Large intestine (tissue), 3 donors: ENCODE measurements at regions not wholly inside any gene's neighbourhood (a gene's known extent, or its start where the extent isn't known, plus 50 kb on each side); places are given as distances from the start of the nearest gene placed in this dataset.
A peak's percentile ranks its signal among the peaks of the same experiment; 100 is the strongest.

Experiments
- DNase-seq, 2 donors: peaks; one replicate each; pipeline versions ENCODE4 v3.0.0 to v3.0.0-alpha.2; 2013
- H3K27ac ChIP-seq: one replicate; pipeline ENCODE4 v1.5.1; 2013; ENCODE audit warnings: low read length
- H3K27me3 ChIP-seq: 2 replicates; pipeline ENCODE4 v1.6.1; 2013; ENCODE audit warnings: low read length; ENCODE audit not compliant: control insufficient read depth, insufficient read depth
- H3K36me3 ChIP-seq: 2 replicates; pipeline ENCODE4 v1.6.1; 2013; ENCODE audit warnings: low read length; ENCODE audit not compliant: control insufficient read depth, insufficient read depth
- H3K4me1 ChIP-seq: one replicate; pipeline ENCODE4 v1.6.1; 2013; ENCODE audit warnings: low read length; ENCODE audit not compliant: control insufficient read depth, insufficient read depth
- H3K4me3 ChIP-seq: one replicate; pipeline ENCODE4 v1.5.1; 2013; ENCODE audit warnings: low read length
- H3K9me3 ChIP-seq: one replicate; pipeline ENCODE4 v1.6.1; 2013; ENCODE audit warnings: mild to moderate bottlenecking, low read depth, low read length, moderate library complexity; ENCODE audit not compliant: control insufficient read depth
- WGBS: methylation state at CpG from one replicate; pipeline ENCODE4 v1.1.5; 2013; ENCODE audit warnings: low lambda C conversion rate; ENCODE audit not compliant: insufficient coverage; 5-methylcytosine and 5-hydroxymethylcytosine counted together

DNA sequence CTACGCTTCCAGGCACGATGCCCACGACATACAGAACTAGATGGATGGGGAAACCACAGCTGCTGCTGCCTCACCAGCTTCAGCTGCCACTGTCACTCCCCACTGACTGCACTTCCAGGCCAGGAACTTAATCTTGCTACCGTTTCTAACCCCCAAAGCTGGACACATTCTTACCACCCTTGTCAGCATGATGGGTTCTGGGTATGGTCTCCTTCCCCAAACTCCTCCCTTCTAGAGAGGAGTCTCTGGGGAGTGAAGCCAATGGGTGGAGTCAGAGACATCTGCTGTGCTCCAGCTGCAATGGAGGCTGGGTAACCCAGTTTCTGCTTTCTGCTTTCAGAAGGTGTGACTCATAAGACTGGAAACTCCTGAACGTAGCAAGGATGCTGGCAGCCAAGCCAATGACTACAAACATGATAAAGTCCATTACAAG is 87.0 kb upstream of the THY1 start:
- no peaks in the 10 kb centered on the region for H3K9me3 ChIP-seq
- no peak for DNase-seq
- no peaks in the 10 kb centered on the region for H3K36me3 ChIP-seq
- no CpG with 5 or more reads among the region's 5 CpGs for WGBS
- H3K4me3 ChIP-seq, result no peak overlapping the region
- H3K4me1 ChIP-seq, result no peaks in the 10 kb centered on the region
- no peak overlapping the region for H3K27ac ChIP-seq
- H3K27me3 ChIP-seq, result peaks cover 20% of the 10 kb centered on the region

DNA sequence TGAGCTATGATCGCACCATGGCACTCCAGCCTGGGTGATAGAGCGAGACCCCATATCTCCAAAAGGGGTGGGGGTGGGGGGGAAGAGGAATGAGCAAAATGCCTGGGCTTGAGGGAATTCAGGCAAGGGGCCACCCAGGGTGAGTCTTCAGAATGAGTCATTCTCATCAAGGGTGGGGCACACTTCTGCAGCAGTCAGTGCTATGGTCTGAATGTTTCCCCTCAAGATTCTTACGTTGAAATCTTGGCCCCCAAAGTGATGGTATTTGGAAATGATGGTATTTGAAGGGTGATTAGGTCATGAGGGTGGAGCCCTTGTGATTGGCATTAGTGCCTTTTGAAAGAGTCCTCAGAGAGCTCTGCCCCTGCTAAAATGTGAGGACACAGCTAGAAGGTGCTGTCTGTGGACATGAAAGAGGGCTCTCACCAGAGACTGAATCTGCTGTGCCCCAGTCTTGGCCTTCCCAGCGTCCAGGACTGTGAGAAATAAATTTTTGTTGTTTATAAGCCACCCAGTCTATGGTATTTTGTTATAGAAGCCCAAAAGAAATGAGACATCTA is 86.4 kb upstream of the THY1 start:
- Histone ChIP-seq H3K27me3 (peaks cover 18% of the 10 kb centered on the region), H3K9me3 (no peaks in the 10 kb centered on the region), H3K27ac (no peak overlapping the region), H3K4me3 (no peak overlapping the region), H3K36me3 (no peaks in the 10 kb centered on the region), H3K4me1 (no peaks in the 10 kb centered on the region)
- no peak for DNase-seq
- whole genome bisulfite sequencing, result no CpG with 5 or more reads among the region's 4 CpGs

DNA sequence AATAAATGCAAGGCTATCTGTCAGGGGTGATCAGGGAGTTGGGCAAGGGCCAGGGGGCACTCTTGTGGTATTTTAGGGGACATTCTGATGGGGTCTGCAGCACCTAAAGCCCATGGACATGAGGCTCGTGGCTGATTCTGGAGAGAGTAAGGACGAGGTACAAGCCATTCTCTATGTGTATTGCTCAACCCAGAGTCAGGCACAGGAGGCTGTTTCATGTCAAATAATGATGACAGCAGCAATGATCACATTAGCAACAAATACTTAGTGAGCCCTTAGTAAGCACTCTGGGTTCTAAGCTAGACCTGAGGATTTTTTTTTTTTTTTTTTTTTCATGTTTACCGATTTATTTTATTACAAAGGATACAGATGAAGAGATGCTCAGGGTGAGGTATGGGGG is 83.5 kb upstream of the THY1 start:
- WGBS, result no CpG with 5 or more reads among the region's 3 CpGs
- Histone ChIP-seq H3K27ac (no peak overlapping the region), H3K36me3 (no peaks in the 10 kb centered on the region)

DNA sequence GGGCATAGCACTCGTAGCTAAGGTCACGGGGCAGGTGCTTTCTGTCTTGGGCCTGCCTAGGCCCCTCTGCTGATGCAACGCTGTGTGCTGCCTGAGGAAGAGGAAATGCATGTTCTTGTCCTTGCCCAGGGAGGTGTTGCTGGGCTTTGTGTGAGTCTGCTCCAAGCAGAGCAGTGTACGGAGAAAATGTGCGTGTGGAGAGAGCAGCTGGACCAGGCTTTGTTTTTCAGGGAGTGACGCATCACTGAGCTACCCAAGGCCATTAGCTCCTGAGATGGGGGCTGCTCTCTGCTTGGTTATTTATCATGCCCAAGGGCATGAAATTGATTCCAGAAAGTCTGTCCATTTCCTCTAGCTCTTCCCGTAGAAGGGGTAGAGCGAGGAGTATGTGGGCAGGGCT is 82.9 kb upstream of the THY1 start:
- Histone ChIP-seq H3K27ac (no peak overlapping the region), H3K4me3 (no peak overlapping the region), H3K4me1 (no peaks in the 10 kb centered on the region), H3K27me3 (peaks cover 22% of the 10 kb centered on the region), H3K36me3 (no peaks in the 10 kb centered on the region), H3K9me3 (no peaks in the 10 kb centered on the region)
- WGBS, result no CpG with 5 or more reads among the region's 8 CpGs
- DNase-seq, result no peak

More for the DNA sequence above, 83.5 kb upstream of the THY1 start:
- no peak overlapping the region for H3K4me3 ChIP-seq
- H3K9me3 ChIP-seq, result no peaks in the 10 kb centered on the region
- no peak for DNase-seq
- H3K27me3 ChIP-seq, result peaks cover 21% of the 10 kb centered on the region
- no peaks in the 10 kb centered on the region for H3K4me1 ChIP-seq

DNA sequence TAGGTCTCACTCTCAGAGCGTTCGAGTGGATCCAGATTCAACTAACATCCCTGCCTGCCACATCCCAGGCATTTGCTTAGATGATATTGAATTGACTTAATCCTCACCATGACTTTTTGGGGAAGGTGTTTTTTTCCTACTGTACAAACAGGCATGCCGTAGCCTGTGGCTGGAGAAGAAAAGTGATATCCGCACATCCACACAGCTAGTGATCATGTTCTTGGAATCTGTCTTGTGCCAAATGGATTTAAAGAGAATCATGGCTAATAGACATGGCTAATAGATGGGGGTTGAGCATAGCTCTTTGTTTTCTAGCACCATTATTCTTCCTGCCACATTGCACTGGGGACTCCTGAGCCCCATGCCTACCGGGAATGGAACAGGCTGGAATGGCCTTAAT is 82.1 kb upstream of the THY1 start:
- DNase-seq, result no peak
- peaks cover 28% of the 10 kb centered on the region for H3K27me3 ChIP-seq
- H3K9me3 ChIP-seq, result no peaks in the 10 kb centered on the region
- H3K36me3 ChIP-seq, result no peaks in the 10 kb centered on the region
- WGBS, result no CpG with 5 or more reads among the region's 5 CpGs
- no peaks in the 10 kb centered on the region for H3K4me1 ChIP-seq
- no peak overlapping the region for H3K4me3 ChIP-seq
- no peak overlapping the region for H3K27ac ChIP-seq

DNA sequence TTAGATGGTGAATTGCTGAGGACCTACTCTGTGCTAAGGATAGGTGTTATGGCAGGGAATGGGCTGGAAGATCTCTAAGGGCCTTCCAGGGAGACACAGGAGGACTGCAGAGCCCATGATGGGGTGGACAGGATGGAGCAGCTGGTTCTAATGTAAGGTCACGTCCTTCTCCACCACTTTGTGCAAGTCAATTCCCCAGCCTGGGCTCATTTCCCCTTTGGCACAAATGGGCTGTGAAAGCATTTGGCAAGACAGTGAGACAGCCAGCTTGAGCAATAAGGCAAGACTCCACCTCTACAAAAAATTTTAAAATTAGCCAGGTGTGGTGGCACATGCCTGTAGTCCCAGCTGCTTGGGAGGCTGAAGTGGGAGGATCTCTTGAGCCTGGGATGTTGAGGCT is 81.4 kb upstream of the THY1 start:
- Histone ChIP-seq H3K27ac (no peak overlapping the region), H3K4me1 (no peaks in the 10 kb centered on the region), H3K9me3 (no peaks in the 10 kb centered on the region), H3K4me3 (no peak overlapping the region), H3K36me3 (no peaks in the 10 kb centered on the region), H3K27me3 (peaks cover 30% of the 10 kb centered on the region)
- DNase-seq, result no peak
- WGBS, result no CpG with 5 or more reads among the region's 1 CpG

DNA sequence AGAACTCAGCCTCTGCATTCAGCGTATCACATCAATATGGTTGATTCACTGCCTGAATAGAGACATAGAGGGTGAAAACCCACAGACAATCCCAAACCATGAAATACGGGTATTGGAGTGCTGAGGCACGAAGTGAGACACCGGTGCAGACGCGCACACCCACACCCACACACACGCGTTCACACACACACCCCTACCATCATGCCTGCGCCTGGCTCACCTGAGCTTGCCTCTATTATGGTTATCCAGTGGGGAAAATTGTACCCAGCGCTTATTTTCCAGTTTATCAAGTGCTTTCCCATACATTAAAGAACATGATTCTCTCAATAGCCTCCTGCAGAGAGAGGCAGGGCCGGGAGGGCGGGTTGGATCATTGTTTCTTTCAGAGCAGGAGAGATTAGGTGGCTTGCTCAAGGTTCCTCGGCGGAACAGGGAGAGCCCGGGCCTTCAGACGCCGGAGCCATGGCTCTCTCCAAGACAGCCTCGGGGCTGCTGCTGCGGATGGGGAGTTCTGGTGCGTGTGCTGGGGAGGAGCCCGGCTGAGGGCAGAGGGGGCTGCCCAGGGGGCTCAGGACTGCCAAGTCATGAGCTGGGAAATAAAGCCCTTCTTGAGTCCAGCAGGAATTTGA is 78.9 kb upstream of the THY1 start:
- H3K4me1 ChIP-seq, result no peaks in the 10 kb centered on the region
- H3K36me3 ChIP-seq, result no peaks in the 10 kb centered on the region
- no peak overlapping the region for H3K27ac ChIP-seq
- no peaks in the 10 kb centered on the region for H3K9me3 ChIP-seq
- H3K27me3 ChIP-seq, result peaks cover 46% of the 10 kb centered on the region
- no peak overlapping the region for H3K4me3 ChIP-seq
- WGBS, result no CpG with 5 or more reads among the region's 21 CpGs
- no peak for DNase-seq

DNA sequence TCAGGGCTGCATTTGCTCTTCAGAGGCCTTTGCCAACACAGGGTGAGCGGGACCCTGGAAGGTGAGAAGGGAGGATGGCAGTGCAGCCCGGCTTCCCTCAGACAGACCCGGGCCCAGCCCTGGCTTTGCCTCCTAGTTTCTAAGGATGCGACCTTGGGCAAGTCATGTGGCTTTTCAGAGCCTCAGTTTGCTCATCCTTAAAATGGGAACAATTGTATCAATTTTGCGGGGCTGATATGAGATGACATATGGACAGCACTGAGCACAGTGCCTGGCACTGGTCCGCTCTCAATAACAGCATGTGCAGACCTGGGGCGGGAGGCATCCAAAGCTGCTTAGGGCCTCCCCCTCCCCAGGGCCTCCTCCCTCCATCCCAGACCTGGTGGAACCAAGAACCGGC is 74.7 kb upstream of the THY1 start:
- no peaks in the 10 kb centered on the region for H3K36me3 ChIP-seq
- no peaks in the 10 kb centered on the region for H3K9me3 ChIP-seq
- H3K27me3 ChIP-seq, result peaks cover 39% of the 10 kb centered on the region
- H3K27ac ChIP-seq, result no peak overlapping the region
- no peaks in the 10 kb centered on the region for H3K4me1 ChIP-seq
- no peak overlapping the region for H3K4me3 ChIP-seq
- no peak for DNase-seq
- WGBS, result no CpG with 5 or more reads among the region's 8 CpGs

DNA sequence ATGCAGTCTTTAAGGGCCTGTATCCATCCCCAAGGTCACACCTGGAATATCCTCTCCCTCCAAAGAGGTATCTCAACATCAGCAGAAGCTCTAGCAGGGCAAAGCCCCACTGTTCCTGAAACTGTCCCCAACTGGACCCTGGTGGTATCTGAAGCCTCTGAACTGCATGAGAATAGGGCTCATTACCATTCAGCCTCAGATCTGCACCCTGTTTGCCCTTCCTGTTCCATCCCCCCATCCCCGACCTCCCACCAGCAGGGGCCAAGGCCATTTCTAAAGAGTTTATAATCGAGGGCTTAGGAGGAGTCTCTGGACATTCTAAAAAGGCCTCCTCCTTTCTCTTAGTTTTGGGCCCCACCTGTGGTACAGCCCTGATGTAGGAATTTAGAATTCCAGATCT is 74.0 kb upstream of the THY1 start:
- H3K4me1 ChIP-seq, result no peaks in the 10 kb centered on the region
- no peaks in the 10 kb centered on the region for H3K36me3 ChIP-seq
- H3K4me3 ChIP-seq, result no peak overlapping the region
- no peak for DNase-seq
- no peak overlapping the region for H3K27ac ChIP-seq
- WGBS, result no CpG with 5 or more reads among the region's 2 CpGs
- peaks cover 33% of the 10 kb centered on the region for H3K27me3 ChIP-seq
- no peaks in the 10 kb centered on the region for H3K9me3 ChIP-seq

DNA sequence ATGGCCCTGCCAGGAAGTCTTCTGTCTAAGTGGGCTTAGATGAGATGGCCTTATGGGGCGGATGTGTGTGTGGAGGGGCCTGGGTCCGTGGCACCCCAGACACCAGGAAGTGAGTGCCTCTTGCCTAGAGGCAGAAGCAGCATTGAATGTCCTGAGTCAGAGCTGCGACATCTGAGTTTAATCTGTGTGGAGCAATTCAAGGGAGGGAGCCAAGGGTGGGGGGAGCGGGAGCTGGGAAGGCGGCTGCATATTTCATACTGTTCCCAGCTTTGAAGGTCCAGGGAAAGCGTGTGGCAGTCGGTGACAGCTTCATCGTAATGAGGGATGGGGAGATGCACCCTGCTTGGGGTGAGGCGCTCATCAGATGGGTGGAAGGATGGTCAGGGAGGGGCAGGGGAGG is 73.5 kb upstream of the THY1 start:
- Histone ChIP-seq H3K27me3 (peaks cover 28% of the 10 kb centered on the region), H3K27ac (no peak overlapping the region), H3K4me1 (no peaks in the 10 kb centered on the region), H3K4me3 (no peak overlapping the region), H3K36me3 (no peaks in the 10 kb centered on the region), H3K9me3 (no peaks in the 10 kb centered on the region)
- 67% methylated on average over 1 of the region's 9 CpGs for WGBS
- DNase-seq, result no peak

DNA sequence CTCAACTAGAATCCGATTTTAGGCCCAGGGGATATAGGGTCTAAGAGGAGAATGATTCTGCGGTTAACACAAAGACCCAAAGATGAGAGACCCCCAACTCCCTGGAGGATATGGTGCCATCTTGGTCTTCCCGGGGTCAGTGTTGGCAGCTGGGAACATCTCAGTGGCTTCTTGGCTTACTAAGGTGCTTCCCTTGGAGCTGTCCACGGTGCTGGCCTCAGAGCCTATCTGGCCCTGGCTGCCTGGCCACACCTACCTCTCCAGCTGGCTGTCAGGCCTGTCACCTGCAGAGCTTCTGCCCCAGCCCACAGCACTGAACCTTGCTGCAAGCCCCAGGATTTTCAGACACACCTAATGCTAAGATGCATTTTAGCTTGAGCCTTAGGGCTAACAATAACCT is 70.7 kb upstream of the THY1 start:
- peak; percentile 62 to 69 for DNase-seq
- Histone ChIP-seq H3K4me3 (no peak overlapping the region), H3K27me3 (peaks cover 13% of the 10 kb centered on the region), H3K27ac (no peak overlapping the region), H3K4me1 (no peaks in the 10 kb centered on the region), H3K36me3 (no peaks in the 10 kb centered on the region), H3K9me3 (no peaks in the 10 kb centered on the region)
- no CpG with 5 or more reads among the region's 4 CpGs for WGBS
